ENCODE measurements at regions not wholly inside any gene's neighbourhood (a gene's known extent, or its start where the extent isn't known, plus 50 kb on each side); places are given as distances from the start of the nearest gene placed in this dataset.

DNA sequence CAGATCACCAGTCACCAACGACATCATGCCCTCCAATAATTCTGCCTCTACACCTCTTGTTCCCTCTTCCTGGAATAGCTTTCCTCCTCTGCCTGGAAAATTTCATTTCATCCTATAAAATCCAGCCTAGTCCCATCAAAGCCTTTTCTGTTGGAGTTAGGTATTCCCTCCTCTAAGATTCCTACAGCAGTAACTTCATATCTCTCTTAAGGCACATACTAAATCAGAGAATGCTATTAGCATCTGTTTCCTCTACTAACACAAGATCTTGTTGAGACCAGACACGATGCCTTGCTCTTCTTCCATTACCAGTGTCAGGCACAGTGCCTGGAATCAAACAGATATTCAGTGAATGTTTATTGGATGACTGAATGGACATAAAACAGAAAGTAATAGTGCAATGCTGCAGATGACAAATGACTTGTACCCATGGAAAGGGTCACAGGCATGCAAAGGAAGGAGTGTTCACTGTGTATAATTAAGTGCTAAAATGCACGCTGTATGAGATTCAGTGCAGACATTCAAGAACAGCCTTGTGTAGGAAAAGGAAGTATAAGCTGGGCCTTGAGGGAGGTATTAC lies 342.0 kb upstream of the ACVR2A start:
- TF ChIP-seq CTCF (IDR thresholded peaks at IDR 0.05), result no peak
- no peak for TF ChIP-seq POLR2A (IDR thresholded peaks at IDR 0.05)

All from uterus (tissue), 2 donors.